ENCODE measurements at regions not wholly inside any gene's neighbourhood (a gene's known extent, or its start where the extent isn't known, plus 50 kb on each side); places are given as distances from the start of the nearest gene placed in this dataset.

DNA sequence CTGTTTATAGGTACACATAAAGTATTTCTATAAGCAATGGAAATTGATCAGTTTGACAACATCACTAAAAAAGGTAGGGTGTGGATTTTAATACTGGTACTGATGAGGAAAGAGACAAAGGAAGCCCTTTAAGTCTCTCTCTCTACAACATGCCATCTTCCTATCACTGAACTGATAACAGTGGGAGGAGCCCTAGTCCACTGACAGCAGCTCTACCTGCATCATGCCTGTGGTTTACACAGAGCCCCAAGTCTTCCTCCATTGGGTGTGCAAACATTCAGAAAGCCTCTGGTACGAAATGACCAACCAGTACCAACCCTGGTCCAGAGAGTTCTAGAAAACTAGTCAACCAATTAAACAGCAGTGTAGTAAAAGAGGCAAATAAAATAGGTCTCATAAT lies 53.4 kb downstream of the KLF12 start:
- no peaks in the 10 kb centered on the region for H3K79me2 ChIP-seq (ENCODE audit: insufficient read depth, low read length)

DNA sequence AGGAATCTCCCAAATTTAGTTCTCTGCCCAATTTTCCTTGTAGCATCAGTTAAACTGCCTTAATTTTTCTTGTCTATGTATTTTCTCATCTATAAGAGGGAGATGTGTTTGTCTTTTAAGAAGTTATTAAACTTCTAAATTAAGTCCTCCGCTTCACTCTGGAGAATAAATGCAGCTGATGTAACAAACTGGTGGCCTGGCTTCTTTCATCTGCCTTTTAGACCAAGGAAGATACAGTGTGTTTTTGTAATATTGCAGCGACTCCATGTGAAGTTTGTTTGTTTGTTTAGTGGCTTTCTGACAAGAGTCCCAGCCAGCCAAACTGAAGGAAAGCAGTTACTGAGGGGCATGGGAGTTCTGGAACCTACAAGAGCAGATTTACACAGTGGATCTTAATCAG lies 56.4 kb downstream of the KLF12 start:
- Histone ChIP-seq H3K27me3 (ENCODE audit: control insufficient read depth in 2 of 2, insufficient read depth in 2 of 2, low read length in 2 of 2) (no peaks in the 10 kb centered on the region), H3K9ac (ENCODE audit: insufficient read depth, low read length, poor library complexity, severe bottlenecking) (no peak overlapping the region), H3K4me1 (ENCODE audit: control insufficient read depth in 1 of 2, insufficient read depth in 2 of 2, low read length in 2 of 2) (no peaks in the 10 kb centered on the region), H3K27ac (ENCODE audit: low read depth in 1 of 2, low read length in 2 of 2) (no peak overlapping the region), H3K9me3 (replicated peaks in 1 of 2; ENCODE audit: control insufficient read depth in 1 of 2, insufficient read depth in 1 of 2, low read length in 2 of 2) (no peaks in the 10 kb centered on the region), H4K20me1 (ENCODE audit: insufficient read depth, low read length) (no peaks in the 10 kb centered on the region), H3K4me3 (replicated peaks in 1 of 3; ENCODE audit: low read depth in 2 of 3, low read length in 3 of 3) (no peak overlapping the region), H3K4me2 (replicated peaks; ENCODE audit: extremely low read depth, low read length, poor library complexity, severe bottlenecking) (no peak overlapping the region), H3K79me2 (ENCODE audit: insufficient read depth, low read length) (no peaks in the 10 kb centered on the region), H2AFZ (ENCODE audit: insufficient read depth, low read depth, low read length, poor library complexity, severe bottlenecking) (no peak overlapping the region), H3K36me3 (replicated peaks in 1 of 2; ENCODE audit: control insufficient read depth in 1 of 2, insufficient read depth in 2 of 2, low read length in 2 of 2) (no peaks in the 10 kb centered on the region)
- no peaks in the 10 kb centered on the region for H3K36me3 Mint-ChIP-seq
- H3K27ac Mint-ChIP-seq, result no peak overlapping the region
- WGBS (ENCODE audit: insufficient coverage), result 91% methylated on average over 1 of the region's 2 CpGs
- H3K27me3 Mint-ChIP-seq (ENCODE audit: low read depth in 3 of 3), result no peaks in the 10 kb centered on the region
- peaks cover under 1 to 6% (median 3%) of the 10 kb centered on the region in 7 donors for H3K9me3 Mint-ChIP-seq
- no peak for DNase-seq
- peaks cover 1% of the 10 kb centered on the region for H3K4me1 Mint-ChIP-seq
- no peak for TF ChIP-seq CTCF (IDR thresholded peaks at IDR 0.05)
- intact Hi-C loops (cut with micrococcal nuclease), result no loop called here
- H3K4me3 Mint-ChIP-seq, result no peak overlapping the region

More for the DNA sequence above, 53.4 kb downstream of the KLF12 start:
- Histone ChIP-seq H3K27ac (ENCODE audit: low read depth in 1 of 2, low read length in 2 of 2) (no peak overlapping the region), H4K20me1 (ENCODE audit: insufficient read depth, low read length) (no peaks in the 10 kb centered on the region), H3K27me3 (ENCODE audit: control insufficient read depth in 2 of 2, insufficient read depth in 2 of 2, low read length in 2 of 2) (no peaks in the 10 kb centered on the region), H3K4me2 (replicated peaks; ENCODE audit: extremely low read depth, low read length, poor library complexity, severe bottlenecking) (no peak overlapping the region), H3K9ac (ENCODE audit: insufficient read depth, low read length, poor library complexity, severe bottlenecking) (no peak overlapping the region), H3K36me3 (replicated peaks in 1 of 2; ENCODE audit: control insufficient read depth in 1 of 2, insufficient read depth in 2 of 2, low read length in 2 of 2) (no peaks in the 10 kb centered on the region), H3K4me3 (replicated peaks in 1 of 3; ENCODE audit: low read depth in 2 of 3, low read length in 3 of 3) (no peak overlapping the region), H2AFZ (ENCODE audit: insufficient read depth, low read depth, low read length, poor library complexity, severe bottlenecking) (no peak overlapping the region), H3K4me1 (ENCODE audit: control insufficient read depth in 1 of 2, insufficient read depth in 2 of 2, low read length in 2 of 2) (no peaks in the 10 kb centered on the region), H3K9me3 (replicated peaks in 1 of 2; ENCODE audit: control insufficient read depth in 1 of 2, insufficient read depth in 1 of 2, low read length in 2 of 2) (no peaks in the 10 kb centered on the region)
- WGBS (ENCODE audit: insufficient coverage), result no CpG with 5 or more reads among the region's 1 CpG
- no peak for DNase-seq
- TF ChIP-seq CTCF (IDR thresholded peaks at IDR 0.05), result no peak
- H3K9me3 Mint-ChIP-seq, result peaks cover 0 to 3% (median 0%) of the 10 kb centered on the region in 7 donors
- intact Hi-C loops (cut with micrococcal nuclease), result no loop called here
- H3K4me1 Mint-ChIP-seq, result no peaks in the 10 kb centered on the region
- no peak overlapping the region for H3K27ac Mint-ChIP-seq
- H3K4me3 Mint-ChIP-seq, result no peak overlapping the region
- no peaks in the 10 kb centered on the region for H3K27me3 Mint-ChIP-seq (ENCODE audit: low read depth in 3 of 3)
- H3K36me3 Mint-ChIP-seq, result no peaks in the 10 kb centered on the region

Measured in CD14-positive monocyte (primary cell).